Thoracic aorta (tissue), 2 donors: ENCODE measurements at regions not wholly inside any gene's neighbourhood (a gene's known extent, or its start where the extent isn't known, plus 50 kb on each side); places are given as distances from the start of the nearest gene placed in this dataset.

ENCODE experiments used
- ATAC-seq: fragments of 150-250 bp; one replicate; pipeline ENCODE4 v1.8.0; 2017; ENCODE audit warnings: low read depth; ENCODE audit not compliant: insufficient number of reproducible peaks, low FRiP score
- DNase-seq: peaks from one replicate; pipeline ENCODE4 v3.0.0-alpha.2; 2020; ENCODE audit warnings: low spot score
- H3K27ac ChIP-seq, 2 donors: fragments of 200-600 bp; sonication (generic); 1 replicate in 1 of 2; 2 replicates in 1 of 2; pipeline ENCODE4 v1.5.1; 2016; ENCODE audit warnings: mild to moderate bottlenecking in 2 of 2, moderate library complexity in 2 of 2
- H3K27me3 ChIP-seq: fragments of 200-600 bp; sonication (generic); replicated peaks from 2 replicates; pipeline ENCODE4 v1.6.0; 2016; ENCODE audit warnings: mild to moderate bottlenecking; ENCODE audit not compliant: insufficient read depth
- H3K36me3 ChIP-seq: fragments of 200-600 bp; sonication (generic); one replicate; pipeline ENCODE4 v1.5.1; 2016
- H3K4me1 ChIP-seq, 2 donors: fragments of 200-600 bp; sonication (generic); 1 replicate in 1 of 2; 2 replicates in 1 of 2; pipeline versions ENCODE4 v1.5.1 to v1.6.0; 2016; ENCODE audit warnings: low read depth in 2 of 2, mild to moderate bottlenecking in 1 of 2; ENCODE audit not compliant: control insufficient read depth in 1 of 2
- H3K4me3 ChIP-seq: fragments of 200-600 bp; sonication (generic); 2 replicates; pipeline ENCODE4 v1.5.1; 2016; ENCODE audit warnings: mild to moderate bottlenecking
- H3K9me3 ChIP-seq: fragments of 200-600 bp; sonication (generic); 2 replicates; pipeline ENCODE4 v1.5.1; 2016
- TF ChIP-seq, protein P1 (sequence below): fragments of 200-600 bp; sonication (generic); IDR thresholded peaks from one replicate; pipeline ENCODE4 v1.5.1; 2019; ENCODE audit warnings: antibody characterized with exemption

DNA sequence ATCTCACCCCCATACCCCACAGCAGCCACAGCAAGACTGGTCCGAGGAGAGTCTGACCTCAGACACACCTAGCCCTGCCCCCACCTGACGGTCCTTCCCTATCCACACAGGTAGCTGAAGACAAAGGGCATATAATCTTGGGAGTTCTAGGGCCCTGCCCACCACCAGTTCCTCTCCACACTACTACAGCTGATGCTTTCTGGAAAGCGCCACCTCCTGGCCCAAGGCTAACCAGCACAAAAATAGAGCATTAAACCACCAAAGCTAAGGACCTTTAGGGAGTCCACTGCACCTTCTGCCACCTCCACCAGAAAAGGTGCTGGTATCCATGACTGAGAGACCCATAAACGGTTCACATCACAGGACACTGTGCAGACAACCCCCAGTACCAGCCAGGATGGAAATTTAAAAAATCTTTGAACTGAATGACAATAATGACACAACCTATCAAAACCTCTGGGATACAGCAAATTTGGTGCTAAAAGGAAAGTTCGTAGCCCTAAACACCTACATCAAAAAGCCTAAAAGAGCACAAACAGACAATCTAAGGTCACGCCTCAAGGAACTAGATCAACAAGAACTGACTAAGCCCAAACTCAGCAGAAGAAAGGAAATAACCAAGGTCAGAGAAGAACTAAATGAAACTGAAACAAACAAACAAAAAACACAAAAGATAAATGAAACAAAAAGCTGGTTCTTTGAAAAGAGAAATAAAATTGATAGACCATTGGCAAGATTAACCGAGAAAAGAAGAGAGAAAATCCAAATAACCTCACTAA, 122.1 kb upstream of the TPRG1 start:
- no peaks in the 10 kb centered on the region for H3K9me3 ChIP-seq
- no peaks in the 10 kb centered on the region for H3K27me3 ChIP-seq
- H3K27ac ChIP-seq = no peak overlapping the region
- TF ChIP-seq, protein P1, sequence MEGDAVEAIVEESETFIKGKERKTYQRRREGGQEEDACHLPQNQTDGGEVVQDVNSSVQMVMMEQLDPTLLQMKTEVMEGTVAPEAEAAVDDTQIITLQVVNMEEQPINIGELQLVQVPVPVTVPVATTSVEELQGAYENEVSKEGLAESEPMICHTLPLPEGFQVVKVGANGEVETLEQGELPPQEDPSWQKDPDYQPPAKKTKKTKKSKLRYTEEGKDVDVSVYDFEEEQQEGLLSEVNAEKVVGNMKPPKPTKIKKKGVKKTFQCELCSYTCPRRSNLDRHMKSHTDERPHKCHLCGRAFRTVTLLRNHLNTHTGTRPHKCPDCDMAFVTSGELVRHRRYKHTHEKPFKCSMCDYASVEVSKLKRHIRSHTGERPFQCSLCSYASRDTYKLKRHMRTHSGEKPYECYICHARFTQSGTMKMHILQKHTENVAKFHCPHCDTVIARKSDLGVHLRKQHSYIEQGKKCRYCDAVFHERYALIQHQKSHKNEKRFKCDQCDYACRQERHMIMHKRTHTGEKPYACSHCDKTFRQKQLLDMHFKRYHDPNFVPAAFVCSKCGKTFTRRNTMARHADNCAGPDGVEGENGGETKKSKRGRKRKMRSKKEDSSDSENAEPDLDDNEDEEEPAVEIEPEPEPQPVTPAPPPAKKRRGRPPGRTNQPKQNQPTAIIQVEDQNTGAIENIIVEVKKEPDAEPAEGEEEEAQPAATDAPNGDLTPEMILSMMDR = no peak
- no peaks in the 10 kb centered on the region for H3K4me1 ChIP-seq
- H3K36me3 ChIP-seq = no peaks in the 10 kb centered on the region
- DNase-seq (no peak), ATAC-seq (no peak)
- H3K4me3 ChIP-seq = no peak overlapping the region

GRCh38 chr3:189053322-189053721, 118.4 kb upstream of the TPRG1 start:
- Histone ChIP-seq H3K4me1 (no peaks in the 10 kb centered on the region), H3K36me3 (no peaks in the 10 kb centered on the region), H3K9me3 (no peaks in the 10 kb centered on the region), H3K27me3 (no peaks in the 10 kb centered on the region), H3K4me3 (no peak overlapping the region), H3K27ac (no peak overlapping the region)
- ATAC-seq (no peak), DNase-seq (no peak)
- TF ChIP-seq, protein P1 = no peak

GRCh38 chr3:189056646-189057335, 115.0 kb upstream of the TPRG1 start:
- peaks cover 6% of the 10 kb centered on the region for H3K9me3 ChIP-seq
- DNase-seq (no peak), ATAC-seq (no peak)
- no peak overlapping the region for H3K27ac ChIP-seq
- TF ChIP-seq, protein P1 = no peak
- no peaks in the 10 kb centered on the region for H3K27me3 ChIP-seq
- no peaks in the 10 kb centered on the region for H3K4me1 ChIP-seq
- no peaks in the 10 kb centered on the region for H3K36me3 ChIP-seq
- no peak overlapping the region for H3K4me3 ChIP-seq

GRCh38 chr3:189057369-189057768, 114.4 kb upstream of the TPRG1 start:
- ATAC-seq (no peak), DNase-seq (no peak)
- no peak overlapping the region for H3K27ac ChIP-seq

GRCh38 chr3:189058071-189058470, 113.7 kb upstream of the TPRG1 start:
- H3K9me3 ChIP-seq = peaks cover 8% of the 10 kb centered on the region
- no peak for DNase-seq
- ATAC-seq = no peak
- no peaks in the 10 kb centered on the region for H3K4me1 ChIP-seq
- H3K4me3 ChIP-seq = no peak overlapping the region
- TF ChIP-seq, protein P1 = no peak
- H3K36me3 ChIP-seq = no peaks in the 10 kb centered on the region
- no peaks in the 10 kb centered on the region for H3K27me3 ChIP-seq
- no peak overlapping the region for H3K27ac ChIP-seq

More at GRCh38 chr3:189057369-189057768, 114.4 kb upstream of the TPRG1 start:
- Histone ChIP-seq H3K4me1 (no peaks in the 10 kb centered on the region), H3K4me3 (no peak overlapping the region), H3K9me3 (peaks cover 6% of the 10 kb centered on the region), H3K27me3 (no peaks in the 10 kb centered on the region), H3K36me3 (no peaks in the 10 kb centered on the region)
- TF ChIP-seq, protein P1 = no peak
